ENCODE measurements at regions not wholly inside any gene's neighbourhood (a gene's known extent, or its start where the extent isn't known, plus 50 kb on each side); places are given as distances from the start of the nearest gene placed in this dataset.
"Not testable (repeated sequence)": the region's sequence is repeated elsewhere in the genome, so short reads cannot be mapped to it uniquely, and the experiment has no call there.

DNA sequence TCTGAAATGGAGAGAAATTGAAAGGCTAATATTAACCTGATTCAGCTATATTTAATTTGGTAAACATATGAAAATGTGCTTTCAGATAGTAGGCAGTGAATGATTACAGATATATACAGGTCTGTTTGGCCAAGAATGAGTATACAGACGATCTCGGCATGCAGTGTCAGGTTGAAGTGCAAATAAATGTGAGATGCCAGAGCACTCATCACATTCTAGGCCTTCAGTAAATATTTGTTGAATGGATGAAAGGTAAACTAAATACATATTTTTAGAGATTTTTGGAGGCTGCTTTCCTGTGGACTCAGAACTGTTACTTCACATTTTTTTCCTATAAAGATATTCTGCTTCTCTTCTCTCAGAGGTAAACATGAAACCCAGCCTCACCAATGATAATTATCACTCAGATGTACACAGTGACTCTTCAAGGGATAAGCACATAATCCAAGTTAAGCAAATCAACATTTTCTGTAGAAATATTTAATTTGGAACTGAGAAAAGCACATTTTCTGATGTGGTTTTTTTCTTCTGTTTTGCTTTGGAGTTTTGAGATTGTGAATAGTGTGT is 702.9 kb downstream of the BRINP3 start:
- DNase-seq (ENCODE audit: low spot score), result no peak

- no peak for DNase-seq (ENCODE audit: low spot score)
These were observed 702.3 kb downstream of the BRINP3 start for GRCh38 chr1:189775343-189775742.

DNA sequence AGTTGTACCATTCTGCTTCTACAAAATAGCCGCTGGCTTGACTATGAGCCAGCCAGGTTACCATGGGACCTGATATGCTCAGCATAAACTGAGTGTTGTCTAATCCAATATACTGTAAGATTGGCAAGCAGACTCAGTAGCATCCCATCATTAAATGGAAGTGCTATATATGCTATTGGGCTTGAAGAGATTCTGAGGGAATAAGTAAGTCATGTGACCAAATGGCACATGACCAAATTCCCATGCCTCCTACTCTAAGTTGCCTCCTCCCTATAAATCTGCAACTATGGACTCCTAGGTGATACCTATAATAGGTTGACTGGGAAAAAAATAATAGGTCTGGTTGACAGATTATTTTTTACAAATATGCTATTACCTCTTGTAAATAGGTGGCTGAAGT is 698.6 kb downstream of the BRINP3 start:
- DNase-seq (ENCODE audit: low spot score), result no peak

DNA sequence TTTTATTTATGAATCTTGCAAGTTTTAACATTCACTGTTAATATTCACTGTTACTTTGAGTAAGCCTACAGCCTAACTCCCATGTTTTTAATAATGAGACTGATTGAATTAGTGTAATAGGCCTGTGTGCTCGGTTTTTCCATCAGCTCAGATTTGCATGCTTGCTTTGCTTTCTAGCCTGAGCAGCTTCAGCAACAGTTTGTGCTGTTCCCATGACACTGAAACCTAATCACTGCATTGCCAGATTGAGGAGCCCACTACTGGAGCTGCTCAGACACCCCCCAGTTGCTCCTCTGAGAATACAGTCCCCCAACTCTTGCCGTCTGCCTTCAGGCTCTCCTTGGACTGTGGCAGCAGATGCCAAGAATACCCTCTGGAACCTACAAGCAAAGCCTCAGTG is 695.4 kb downstream of the BRINP3 start:
- no peak for DNase-seq (ENCODE audit: low spot score)

GRCh38 chr1:189783456-189783855 is 694.2 kb downstream of the BRINP3 start:
- no peak for DNase-seq (ENCODE audit: low spot score)

- DNase-seq (ENCODE audit: low spot score), result no peak
These were observed 690.9 kb downstream of the BRINP3 start for GRCh38 chr1:189786761-189787160.

- no peak for DNase-seq (ENCODE audit: low spot score)
These were observed 690.5 kb downstream of the BRINP3 start for GRCh38 chr1:189787201-189787600.

GRCh38 chr1:189790335-189790734 is 687.3 kb downstream of the BRINP3 start:
- DNase-seq (ENCODE audit: low spot score), result no peak

DNA sequence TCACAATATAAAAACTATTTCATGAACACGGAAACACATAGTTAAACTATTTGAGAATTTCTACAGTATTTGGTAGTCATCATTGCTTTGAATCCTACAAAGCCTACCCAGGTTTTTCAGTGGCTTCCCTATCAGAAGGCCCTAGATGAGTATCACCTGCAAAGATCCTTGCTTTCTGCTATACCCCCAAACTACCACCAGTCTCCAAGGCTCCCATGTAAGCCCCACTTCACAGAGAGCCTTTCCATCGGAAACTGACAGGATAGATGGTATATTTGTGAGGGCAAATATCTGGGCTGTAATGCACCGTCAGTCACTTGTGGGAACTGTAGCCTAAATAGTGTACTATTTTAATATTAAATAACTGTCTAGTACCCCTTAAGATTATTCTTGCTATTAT is 674.3 kb downstream of the BRINP3 start:
- DNase-seq (ENCODE audit: low spot score), result no peak

DNA sequence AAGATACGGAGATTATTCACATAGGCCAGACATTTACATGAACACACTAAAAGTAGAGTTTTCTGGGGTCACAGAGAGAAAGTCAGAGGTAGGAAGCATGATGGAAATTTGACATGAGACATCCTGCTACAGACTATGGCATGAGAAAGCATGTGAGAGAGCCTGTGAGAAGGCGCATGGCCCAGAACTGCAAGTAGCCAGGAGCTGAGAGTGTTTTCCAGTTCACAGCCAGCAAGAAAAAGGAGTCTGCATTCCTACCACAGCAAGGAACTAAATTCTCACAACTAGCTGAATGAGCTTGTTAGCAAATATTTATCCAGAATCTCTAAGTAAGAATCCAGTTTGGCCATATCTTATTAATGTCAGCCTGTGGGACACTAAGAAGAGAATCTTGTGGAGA is 673.3 kb downstream of the BRINP3 start:
- DNase-seq (ENCODE audit: low spot score), result no peak

DNA sequence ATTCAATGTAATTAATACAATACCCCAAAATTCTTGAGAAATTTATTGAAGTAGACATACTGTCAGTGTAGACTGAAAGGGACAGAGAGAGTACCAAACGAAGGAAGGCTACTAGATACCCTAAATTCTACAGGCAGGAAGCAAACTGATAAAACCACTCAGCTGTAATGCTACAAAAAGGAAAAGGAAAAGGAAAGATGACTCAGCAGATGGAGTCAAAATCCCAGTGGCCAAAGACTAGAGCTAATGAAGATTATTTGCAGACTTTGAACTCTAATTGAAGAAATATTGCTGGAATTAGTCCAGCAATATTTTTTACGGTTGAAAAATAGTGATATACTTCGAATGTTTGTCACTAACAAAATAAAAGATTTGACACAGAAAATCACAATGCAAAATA is 671.9 kb downstream of the BRINP3 start:
- no peak for DNase-seq (ENCODE audit: low spot score)

DNA sequence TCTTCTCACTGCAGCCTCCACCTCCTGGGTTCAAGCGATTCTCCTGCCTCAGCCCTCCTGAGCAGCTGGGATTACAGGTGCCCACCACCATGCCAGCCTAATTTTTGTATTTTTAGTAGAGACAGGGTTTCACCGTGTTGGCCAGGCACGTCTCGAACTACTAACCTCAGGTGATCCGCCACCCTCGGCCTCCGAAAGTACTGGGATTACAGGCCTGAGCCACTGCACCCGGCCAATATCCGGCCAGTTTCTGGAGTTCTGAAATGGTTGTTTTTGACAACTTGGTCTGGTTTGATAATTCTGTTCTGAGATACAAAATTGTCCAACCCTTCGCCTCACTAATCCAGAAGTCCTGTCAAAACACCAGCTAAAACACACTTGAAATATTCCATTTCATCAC is 667.0 kb downstream of the BRINP3 start:
- DNase-seq (ENCODE audit: low spot score), result not testable (repeated sequence)

DNA sequence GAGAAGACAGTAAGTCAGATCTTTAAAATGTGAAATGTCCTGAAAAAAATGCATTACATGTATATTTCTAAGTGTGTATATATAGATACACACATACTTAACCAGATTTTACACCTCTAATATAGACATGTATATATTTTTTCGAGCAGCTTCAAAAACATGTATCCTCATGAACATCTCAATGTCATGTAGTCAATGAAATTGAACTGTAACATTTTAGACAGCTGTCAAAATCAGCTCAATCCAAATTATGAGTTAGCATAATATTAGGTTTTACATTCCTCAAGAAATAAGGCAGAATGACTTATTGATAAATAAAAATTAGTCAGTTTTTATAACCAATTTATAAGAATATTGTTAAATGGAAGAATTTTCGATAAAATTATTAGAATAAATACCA is 665.7 kb downstream of the BRINP3 start:
- DNase-seq (ENCODE audit: low spot score), result no peak

GRCh38 chr1:189816558-189816957 is 661.1 kb downstream of the BRINP3 start:
- no peak for DNase-seq (ENCODE audit: low spot score)

- DNase-seq (ENCODE audit: low spot score), result no peak
These were observed 657.9 kb downstream of the BRINP3 start for GRCh38 chr1:189819751-189820150.

GRCh38 chr1:189821833-189822232 is 655.8 kb downstream of the BRINP3 start:
- DNase-seq (ENCODE audit: low spot score), result no peak

- no peak for DNase-seq (ENCODE audit: low spot score)
These were observed 642.9 kb downstream of the BRINP3 start for GRCh38 chr1:189834813-189835212.

DNA sequence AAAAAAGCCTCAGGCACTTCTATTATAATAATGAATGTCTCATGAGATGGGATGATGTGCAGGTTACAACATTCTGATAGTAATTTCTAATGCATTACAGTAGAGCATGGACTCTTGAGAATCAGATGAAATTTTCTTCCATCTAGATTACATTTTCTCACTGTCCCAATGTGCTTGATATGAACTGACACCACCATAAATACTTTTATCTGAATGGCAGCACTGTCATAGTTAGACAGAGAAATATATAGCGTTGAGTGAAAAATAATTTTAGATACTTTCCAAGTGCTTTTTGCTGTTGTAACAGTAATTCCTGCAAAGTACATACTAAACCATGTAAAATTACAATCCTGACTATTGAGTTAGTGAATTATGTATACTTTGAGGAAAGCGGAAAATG is 630.1 kb downstream of the BRINP3 start:
- DNase-seq (ENCODE audit: low spot score), result no peak

- DNase-seq (ENCODE audit: low spot score), result no peak
These were observed 625.8 kb downstream of the BRINP3 start for GRCh38 chr1:189851806-189852367.

GRCh38 chr1:189859385-189859977 is 618.2 kb downstream of the BRINP3 start:
- DNase-seq (ENCODE audit: low spot score), result no peak

GRCh38 chr1:189866606-189867005 is 611.1 kb downstream of the BRINP3 start:
- no peak for DNase-seq (ENCODE audit: low spot score)

GRCh38 chr1:189868021-189868420 is 609.6 kb downstream of the BRINP3 start:
- DNase-seq (ENCODE audit: low spot score), result no peak

DNA sequence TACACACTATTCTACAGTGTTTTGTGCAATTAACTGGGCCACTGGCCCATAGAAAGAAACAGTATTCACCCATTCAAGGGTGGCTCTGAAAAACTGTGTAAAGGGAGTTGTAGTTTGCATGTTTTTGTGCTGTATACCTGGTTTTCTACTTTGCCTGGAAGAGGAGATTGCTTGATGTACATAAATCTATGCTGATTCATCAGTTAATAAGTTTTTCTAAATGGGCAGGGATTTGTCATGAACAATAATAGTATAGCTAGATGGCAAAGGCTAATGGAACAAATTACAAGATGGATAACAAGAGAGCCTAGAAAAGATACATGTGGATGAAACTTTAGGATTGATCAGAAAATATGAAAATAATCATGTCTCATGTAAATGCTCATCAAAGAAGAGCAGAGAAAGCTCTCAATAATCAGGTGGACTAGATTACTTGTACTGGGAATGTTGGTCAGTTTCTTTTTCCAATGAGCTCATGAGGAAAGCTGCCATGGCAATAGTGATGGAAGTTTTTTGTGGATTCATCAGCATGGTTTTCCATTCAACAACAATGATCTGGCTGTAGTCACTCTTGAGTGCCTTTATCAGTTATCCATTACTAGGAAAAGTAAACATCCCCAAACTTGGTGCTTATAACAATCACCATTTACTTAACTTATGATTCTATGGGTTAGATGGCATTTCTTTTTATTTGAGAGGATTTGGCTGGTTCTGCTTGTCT is 602.8 kb downstream of the BRINP3 start:
- no peak for DNase-seq (ENCODE audit: low spot score)
